SK-N-SH (cell line): ENCODE measurements at regions not wholly inside any gene's neighbourhood (a gene's known extent, or its start where the extent isn't known, plus 50 kb on each side); places are given as distances from the start of the nearest gene placed in this dataset.

Experiments used
- CTCF ChIA-PET: fragments of 300-600, 350-600 bp; formaldehyde crosslinking; extraction: SDS; loops from one replicate; lab custom pipeline; 2021; lab: Yijun Ruan, JAX
- POLR2A ChIA-PET: fragments of 350-600 bp; sonication (Branson Sonifier 250); formaldehyde crosslinking; extraction: SDS; loops from one replicate; lab custom pipeline; 2020; ENCODE audit warnings: antibody characterized with exemption, inconsistent platforms; lab: Yijun Ruan, JAX
- DNase-seq: peaks from one replicate; pipeline ENCODE4 v3.0.0; 2012
- H2AFZ ChIP-seq: fragments of 200-600 bp; sonication (generic); 2 replicates; pipeline ENCODE4 v1.8.1; 2016; ENCODE audit warnings: antibody characterized with exemption, mild to moderate bottlenecking, low read depth
- H3F3A ChIP-seq: fragments of 200-600 bp; sonication (generic); replicated peaks from 2 replicates; pipeline ENCODE3; 2016; ENCODE audit warnings: antibody characterized with exemption, mild to moderate bottlenecking; ENCODE audit not compliant: insufficient read depth
- H3K27ac ChIP-seq, 2 experiments: fragments of 200-500 bp in 1 of 2; fragments of 200-600 bp in 1 of 2; sonication (Bioruptor generic) in 1 of 2; sonication (generic), shearing (Covaris generic) in 1 of 2; 2 replicates each; pipeline versions ENCODE4 v1.5.1 to v1.6.1; 2014 to 2016; ENCODE audit warnings: low read depth in 2 of 2, inconsistent platforms in 1 of 2, low read length in 1 of 2, mild to moderate bottlenecking in 1 of 2, mixed read lengths in 1 of 2
- H3K27me3 ChIP-seq: fragments of 200-600 bp; sonication (generic), shearing (Covaris generic); 2 replicates; pipeline ENCODE4 v1.6.1; 2016; ENCODE audit warnings: mixed run types; ENCODE audit not compliant: insufficient read depth
- H3K36me3 ChIP-seq, 2 experiments: fragments of 200-500 bp in 1 of 2; fragments of 200-600 bp in 1 of 2; sonication (Bioruptor generic) in 1 of 2; sonication (generic) in 1 of 2; replicated peaks in 1 of 2; 2 replicates each; pipeline versions ENCODE3 to v1.5.1; 2014 to 2016; ENCODE audit warnings: low read length in 1 of 2, mild to moderate bottlenecking in 1 of 2; ENCODE audit not compliant: insufficient read depth in 2 of 2, control insufficient read depth in 1 of 2
- H3K4me1 ChIP-seq, 2 experiments: fragments of 200-500 bp in 1 of 2; fragments of 200-600 bp in 1 of 2; sonication (Bioruptor generic) in 1 of 2; sonication (generic), shearing (Covaris generic) in 1 of 2; 2 replicates each; pipeline versions ENCODE4 v1.5.1 to v1.6.1; 2014 to 2016; ENCODE audit warnings: low read depth in 1 of 2, low read length in 1 of 2, mixed run types in 1 of 2; ENCODE audit not compliant: insufficient read depth in 2 of 2, control insufficient read depth in 1 of 2
- H3K4me2 ChIP-seq: fragments of 200-600 bp; sonication (generic), shearing (Covaris generic); 2 replicates; pipeline ENCODE4 v1.6.1; 2017; ENCODE audit warnings: mixed run types
- H3K4me3 ChIP-seq, 2 experiments: fragments of 200-500 bp in 1 of 2; fragments of 200-600 bp in 1 of 2; sonication (Bioruptor generic) in 1 of 2; sonication (generic), shearing (Covaris generic) in 1 of 2; 2 replicates each; pipeline versions ENCODE4 v1.5.1 to v1.8.1; 2014 to 2016; ENCODE audit warnings: low read depth in 2 of 2, inconsistent platforms in 1 of 2, low read length in 1 of 2, mild to moderate bottlenecking in 1 of 2, mixed read lengths in 1 of 2, moderate library complexity in 1 of 2
- H3K79me2 ChIP-seq: fragments of 200-600 bp; sonication (generic); 2 replicates; pipeline ENCODE4 v1.8.1; 2017; ENCODE audit warnings: mild to moderate bottlenecking; ENCODE audit not compliant: insufficient read depth
- H3K9ac ChIP-seq: fragments of 200-600 bp; sonication (generic); 2 replicates; pipeline ENCODE4 v1.6.1; 2017; ENCODE audit warnings: mixed run types
- H3K9me2 ChIP-seq: fragments of 200-600 bp; sonication (generic); 2 replicates; pipeline ENCODE4 v1.6.1; 2017; ENCODE audit warnings: mixed run types
- H3K9me3 ChIP-seq: fragments of 200-600 bp; sonication (generic); 2 replicates; pipeline ENCODE4 v1.6.1; 2017; ENCODE audit warnings: mixed run types, mild to moderate bottlenecking, moderate library complexity
- H4K20me1 ChIP-seq: fragments of 200-600 bp; sonication (generic); 2 replicates; pipeline ENCODE4 v1.6.1; 2017; ENCODE audit warnings: mild to moderate bottlenecking, mixed run types; ENCODE audit not compliant: insufficient read depth
- ELF1 ChIP-seq: IDR thresholded peaks from 2 replicates; pipeline ENCODE4 v1.4.0; 2012
- FOXM1 ChIP-seq: IDR thresholded peaks from 2 replicates; pipeline ENCODE4 v1.4.0; 2012; ENCODE audit warnings: low read depth, mild to moderate bottlenecking
- GABPA ChIP-seq: IDR thresholded peaks from 2 replicates; pipeline ENCODE4 v1.4.0; 2012; ENCODE audit warnings: low read depth, mild to moderate bottlenecking
- NFIC ChIP-seq: IDR thresholded peaks from 2 replicates; pipeline ENCODE4 v1.4.0; 2012; ENCODE audit warnings: borderline replicate concordance
- RFX5 ChIP-seq: IDR thresholded peaks from 2 replicates; pipeline ENCODE4 v1.6.1; 2012; ENCODE audit warnings: mild to moderate bottlenecking, improper control_type of control experiment, low read length
- RXRA ChIP-seq: IDR thresholded peaks from 2 replicates; pipeline ENCODE4 v1.4.0; 2012; ENCODE audit warnings: low read depth, mild to moderate bottlenecking, borderline replicate concordance
- WGBS: methylation state at CpG from one replicate; pipeline ENCODE4 v1.1.6; 2017; ENCODE audit warnings: low lambda C conversion rate; 5-methylcytosine and 5-hydroxymethylcytosine counted together
- TF ChIP-seq, protein P1 (sequence below): IDR thresholded peaks from 2 replicates; pipeline ENCODE4 v1.4.0; 2012; ENCODE audit warnings: low read depth, borderline replicate concordance
- TF ChIP-seq, protein P2 (sequence below): IDR thresholded peaks from 2 replicates; pipeline ENCODE4; 2012
- TF ChIP-seq, protein P3 (sequence below): fragments of 200-600 bp; sonication (generic); IDR thresholded peaks from 2 replicates; pipeline ENCODE4 v1.6.1; 2017; ENCODE audit warnings: antibody characterized with exemption, mild to moderate bottlenecking, moderate library complexity
- TF ChIP-seq, protein P4 (sequence below): IDR thresholded peaks from 2 replicates; pipeline ENCODE4 v1.6.1; 2012; ENCODE audit warnings: mild to moderate bottlenecking, low read depth, low read length, moderate library complexity
- TF ChIP-seq, protein P5 (sequence below): fragments of 150-350 bp; IDR thresholded peaks from 2 replicates; pipeline ENCODE4 v1.6.1; 2017; ENCODE audit warnings: antibody characterized with exemption, low read length, low read depth, borderline replicate concordance
- TF ChIP-seq, protein P6 (sequence below): IDR thresholded peaks from 2 replicates; pipeline ENCODE4 v1.4.0; 2012; ENCODE audit warnings: low read depth

DNA sequence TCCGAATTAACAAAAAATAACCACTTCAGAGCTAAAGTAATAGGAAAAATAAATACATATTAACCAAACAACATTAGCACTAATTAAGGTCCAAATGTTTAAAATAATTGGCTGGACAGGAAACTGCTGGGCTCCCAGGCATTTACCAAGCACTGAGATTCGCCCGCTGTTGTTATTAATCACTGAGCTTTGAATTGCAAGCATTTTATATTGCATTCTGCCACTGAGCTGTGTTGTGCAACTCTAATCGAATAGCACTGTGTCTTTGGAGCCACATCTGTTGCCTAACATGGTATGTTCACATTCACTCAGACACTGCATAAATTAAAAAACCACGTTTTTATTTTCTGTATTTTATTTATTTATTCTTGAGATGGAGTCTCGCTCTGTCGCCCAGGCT, 88.9 kb downstream of the SOWAHC start (continued):
- TF ChIP-seq, protein P1, sequence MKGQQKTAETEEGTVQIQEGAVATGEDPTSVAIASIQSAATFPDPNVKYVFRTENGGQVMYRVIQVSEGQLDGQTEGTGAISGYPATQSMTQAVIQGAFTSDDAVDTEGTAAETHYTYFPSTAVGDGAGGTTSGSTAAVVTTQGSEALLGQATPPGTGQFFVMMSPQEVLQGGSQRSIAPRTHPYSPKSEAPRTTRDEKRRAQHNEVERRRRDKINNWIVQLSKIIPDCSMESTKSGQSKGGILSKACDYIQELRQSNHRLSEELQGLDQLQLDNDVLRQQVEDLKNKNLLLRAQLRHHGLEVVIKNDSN, result no peak
- TF ChIP-seq FOXM1 (no peak), RFX5 (no peak)
- TF ChIP-seq, protein P2, sequence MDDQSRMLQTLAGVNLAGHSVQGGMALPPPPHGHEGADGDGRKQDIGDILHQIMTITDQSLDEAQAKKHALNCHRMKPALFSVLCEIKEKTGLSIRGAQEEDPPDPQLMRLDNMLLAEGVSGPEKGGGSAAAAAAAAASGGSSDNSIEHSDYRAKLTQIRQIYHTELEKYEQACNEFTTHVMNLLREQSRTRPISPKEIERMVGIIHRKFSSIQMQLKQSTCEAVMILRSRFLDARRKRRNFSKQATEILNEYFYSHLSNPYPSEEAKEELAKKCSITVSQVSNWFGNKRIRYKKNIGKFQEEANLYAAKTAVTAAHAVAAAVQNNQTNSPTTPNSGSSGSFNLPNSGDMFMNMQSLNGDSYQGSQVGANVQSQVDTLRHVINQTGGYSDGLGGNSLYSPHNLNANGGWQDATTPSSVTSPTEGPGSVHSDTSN, result no peak

DNA sequence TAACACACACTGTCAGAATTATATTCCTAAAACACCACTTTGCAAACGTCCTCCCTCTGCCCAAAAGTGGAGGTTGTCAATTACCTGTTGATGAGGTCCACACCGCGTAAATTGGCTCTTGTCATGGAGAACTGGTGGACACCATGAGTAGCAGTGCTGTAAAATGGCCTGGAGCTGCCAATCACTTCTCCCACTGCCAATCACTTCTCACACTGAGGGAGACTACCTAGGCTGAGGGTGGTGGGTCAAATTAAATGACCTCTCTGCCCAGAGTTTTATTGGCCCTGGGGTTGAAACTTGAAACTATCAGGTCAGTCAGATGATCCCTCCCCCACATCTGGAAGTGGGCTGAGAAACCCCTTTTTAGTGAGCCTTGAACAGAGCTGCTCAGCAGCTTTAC, 89.6 kb downstream of the SOWAHC start:
- WGBS, result 76% methylated on average over 3 of the region's 3 CpGs
- no peaks in the 10 kb centered on the region for H3K27me3 ChIP-seq
- CTCF ChIA-PET, result interaction anchor here (1.6 kb wide), 1 partner anchor 158 kb away, joined by 4 read pairs; no protein-coding TSS in a partner anchor
- H3K36me3 ChIP-seq, result no peaks in the 10 kb centered on the region
- no peaks in the 10 kb centered on the region for H4K20me1 ChIP-seq
- H3F3A ChIP-seq, result no peaks in the 10 kb centered on the region
- H3K9me3 ChIP-seq, result no peaks in the 10 kb centered on the region
- DNase-seq, result no peak
- POLR2A ChIA-PET, result no interaction called here
- TF ChIP-seq, protein P3, sequence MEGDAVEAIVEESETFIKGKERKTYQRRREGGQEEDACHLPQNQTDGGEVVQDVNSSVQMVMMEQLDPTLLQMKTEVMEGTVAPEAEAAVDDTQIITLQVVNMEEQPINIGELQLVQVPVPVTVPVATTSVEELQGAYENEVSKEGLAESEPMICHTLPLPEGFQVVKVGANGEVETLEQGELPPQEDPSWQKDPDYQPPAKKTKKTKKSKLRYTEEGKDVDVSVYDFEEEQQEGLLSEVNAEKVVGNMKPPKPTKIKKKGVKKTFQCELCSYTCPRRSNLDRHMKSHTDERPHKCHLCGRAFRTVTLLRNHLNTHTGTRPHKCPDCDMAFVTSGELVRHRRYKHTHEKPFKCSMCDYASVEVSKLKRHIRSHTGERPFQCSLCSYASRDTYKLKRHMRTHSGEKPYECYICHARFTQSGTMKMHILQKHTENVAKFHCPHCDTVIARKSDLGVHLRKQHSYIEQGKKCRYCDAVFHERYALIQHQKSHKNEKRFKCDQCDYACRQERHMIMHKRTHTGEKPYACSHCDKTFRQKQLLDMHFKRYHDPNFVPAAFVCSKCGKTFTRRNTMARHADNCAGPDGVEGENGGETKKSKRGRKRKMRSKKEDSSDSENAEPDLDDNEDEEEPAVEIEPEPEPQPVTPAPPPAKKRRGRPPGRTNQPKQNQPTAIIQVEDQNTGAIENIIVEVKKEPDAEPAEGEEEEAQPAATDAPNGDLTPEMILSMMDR, result no peak
- TF ChIP-seq, protein P4, sequence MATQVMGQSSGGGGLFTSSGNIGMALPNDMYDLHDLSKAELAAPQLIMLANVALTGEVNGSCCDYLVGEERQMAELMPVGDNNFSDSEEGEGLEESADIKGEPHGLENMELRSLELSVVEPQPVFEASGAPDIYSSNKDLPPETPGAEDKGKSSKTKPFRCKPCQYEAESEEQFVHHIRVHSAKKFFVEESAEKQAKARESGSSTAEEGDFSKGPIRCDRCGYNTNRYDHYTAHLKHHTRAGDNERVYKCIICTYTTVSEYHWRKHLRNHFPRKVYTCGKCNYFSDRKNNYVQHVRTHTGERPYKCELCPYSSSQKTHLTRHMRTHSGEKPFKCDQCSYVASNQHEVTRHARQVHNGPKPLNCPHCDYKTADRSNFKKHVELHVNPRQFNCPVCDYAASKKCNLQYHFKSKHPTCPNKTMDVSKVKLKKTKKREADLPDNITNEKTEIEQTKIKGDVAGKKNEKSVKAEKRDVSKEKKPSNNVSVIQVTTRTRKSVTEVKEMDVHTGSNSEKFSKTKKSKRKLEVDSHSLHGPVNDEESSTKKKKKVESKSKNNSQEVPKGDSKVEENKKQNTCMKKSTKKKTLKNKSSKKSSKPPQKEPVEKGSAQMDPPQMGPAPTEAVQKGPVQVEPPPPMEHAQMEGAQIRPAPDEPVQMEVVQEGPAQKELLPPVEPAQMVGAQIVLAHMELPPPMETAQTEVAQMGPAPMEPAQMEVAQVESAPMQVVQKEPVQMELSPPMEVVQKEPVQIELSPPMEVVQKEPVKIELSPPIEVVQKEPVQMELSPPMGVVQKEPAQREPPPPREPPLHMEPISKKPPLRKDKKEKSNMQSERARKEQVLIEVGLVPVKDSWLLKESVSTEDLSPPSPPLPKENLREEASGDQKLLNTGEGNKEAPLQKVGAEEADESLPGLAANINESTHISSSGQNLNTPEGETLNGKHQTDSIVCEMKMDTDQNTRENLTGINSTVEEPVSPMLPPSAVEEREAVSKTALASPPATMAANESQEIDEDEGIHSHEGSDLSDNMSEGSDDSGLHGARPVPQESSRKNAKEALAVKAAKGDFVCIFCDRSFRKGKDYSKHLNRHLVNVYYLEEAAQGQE, result no peak
- TF ChIP-seq RXRA, result no peak
- TF ChIP-seq, protein P5, sequence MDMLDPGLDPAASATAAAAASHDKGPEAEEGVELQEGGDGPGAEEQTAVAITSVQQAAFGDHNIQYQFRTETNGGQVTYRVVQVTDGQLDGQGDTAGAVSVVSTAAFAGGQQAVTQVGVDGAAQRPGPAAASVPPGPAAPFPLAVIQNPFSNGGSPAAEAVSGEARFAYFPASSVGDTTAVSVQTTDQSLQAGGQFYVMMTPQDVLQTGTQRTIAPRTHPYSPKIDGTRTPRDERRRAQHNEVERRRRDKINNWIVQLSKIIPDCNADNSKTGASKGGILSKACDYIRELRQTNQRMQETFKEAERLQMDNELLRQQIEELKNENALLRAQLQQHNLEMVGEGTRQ, result no peak
- TF ChIP-seq, protein P1, result no peak
- TF ChIP-seq ELF1, result no peak
- TF ChIP-seq NFIC, result no peak
- no peak for TF ChIP-seq GABPA
- TF ChIP-seq, protein P2, result no peak
- TF ChIP-seq FOXM1, result no peak
- TF ChIP-seq, protein P6, sequence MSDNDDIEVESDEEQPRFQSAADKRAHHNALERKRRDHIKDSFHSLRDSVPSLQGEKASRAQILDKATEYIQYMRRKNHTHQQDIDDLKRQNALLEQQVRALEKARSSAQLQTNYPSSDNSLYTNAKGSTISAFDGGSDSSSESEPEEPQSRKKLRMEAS, result no peak
- no peak overlapping the region for H3K4me2 ChIP-seq
- H3K9ac ChIP-seq, result no peak overlapping the region
- H3K9me2 ChIP-seq, result no peaks in the 10 kb centered on the region
- no peak overlapping the region for H3K4me3 ChIP-seq
- H3K27ac ChIP-seq, result no peak overlapping the region
- H2AFZ ChIP-seq, result no peak overlapping the region
- H3K4me1 ChIP-seq, result peaks cover 0 to 2% of the 10 kb centered on the region in 2 experiments; a peak in 1 of 4 replicates
- H3K79me2 ChIP-seq, result no peaks in the 10 kb centered on the region
